WERI-Rb-1 (cell line): ENCODE measurements at regions not wholly inside any gene's neighbourhood (a gene's known extent, or its start where the extent isn't known, plus 50 kb on each side); places are given as distances from the start of the nearest gene placed in this dataset.

Experiments used
- DNase-seq: peaks from one replicate; pipeline ENCODE4 v3.0.0-alpha.2; 2020
- H3K27ac ChIP-seq: fragments of 250-450 bp; sonication (Bioruptor Pico); 2 replicates; pipeline ENCODE4 v1.5.1; 2020; ENCODE audit warnings: mild to moderate bottlenecking, moderate library complexity
- H3K27me3 ChIP-seq: fragments of 250-450 bp; sonication (Bioruptor Pico); 2 replicates; pipeline ENCODE4 v1.5.1; 2021; ENCODE audit warnings: mild to moderate bottlenecking, low read depth, moderate library complexity; ENCODE audit not compliant: insufficient read depth, severe bottlenecking
- H3K36me3 ChIP-seq: fragments of 250-450 bp; sonication (Bioruptor Pico); 2 replicates; pipeline ENCODE4 v1.5.1; 2020; ENCODE audit warnings: mild to moderate bottlenecking, moderate library complexity
- H3K4me3 ChIP-seq: 2 replicates; pipeline ENCODE4 v1.5.1; 2011; ENCODE audit warnings: low read depth, mild to moderate bottlenecking, control low read depth, low read length
- H3K9me3 ChIP-seq: fragments of 250-450 bp; sonication (Bioruptor Pico); 2 replicates; pipeline ENCODE4 v1.5.1; 2021; ENCODE audit warnings: mild to moderate bottlenecking, moderate library complexity; ENCODE audit not compliant: severe bottlenecking
- TF ChIP-seq, protein P1 (sequence below): IDR thresholded peaks from 2 replicates; pipeline ENCODE4 v1.5.1; 2011; ENCODE audit warnings: low read depth, mild to moderate bottlenecking, control low read depth, inconsistent platforms, low read length

DNA sequence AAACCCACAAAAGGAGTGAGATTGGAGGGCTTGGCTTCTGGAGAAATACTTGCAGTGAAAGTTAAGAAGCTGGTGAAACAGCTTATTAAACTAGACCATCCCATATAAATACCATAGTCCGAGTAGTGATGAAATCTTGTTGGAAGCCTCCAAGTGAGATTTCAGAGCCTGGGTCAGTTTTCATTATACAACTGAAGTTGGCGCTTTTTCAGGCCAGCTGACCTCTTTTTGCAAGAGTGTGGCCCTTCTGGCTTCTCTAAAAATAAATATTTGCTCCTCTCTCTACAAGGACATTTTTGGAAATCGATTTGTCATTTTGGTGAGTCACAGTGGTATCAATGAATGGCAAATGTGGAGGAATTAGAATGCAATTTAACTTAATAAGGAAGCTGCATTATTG, 51.2 kb upstream of the THRB start:
- DNase-seq: no peak
- Histone ChIP-seq H3K27ac (no peak overlapping the region), H3K9me3 (no peaks in the 10 kb centered on the region), H3K27me3 (no peaks in the 10 kb centered on the region), H3K4me3 (no peak overlapping the region), H3K36me3 (no peaks in the 10 kb centered on the region)
- TF ChIP-seq, protein P1, sequence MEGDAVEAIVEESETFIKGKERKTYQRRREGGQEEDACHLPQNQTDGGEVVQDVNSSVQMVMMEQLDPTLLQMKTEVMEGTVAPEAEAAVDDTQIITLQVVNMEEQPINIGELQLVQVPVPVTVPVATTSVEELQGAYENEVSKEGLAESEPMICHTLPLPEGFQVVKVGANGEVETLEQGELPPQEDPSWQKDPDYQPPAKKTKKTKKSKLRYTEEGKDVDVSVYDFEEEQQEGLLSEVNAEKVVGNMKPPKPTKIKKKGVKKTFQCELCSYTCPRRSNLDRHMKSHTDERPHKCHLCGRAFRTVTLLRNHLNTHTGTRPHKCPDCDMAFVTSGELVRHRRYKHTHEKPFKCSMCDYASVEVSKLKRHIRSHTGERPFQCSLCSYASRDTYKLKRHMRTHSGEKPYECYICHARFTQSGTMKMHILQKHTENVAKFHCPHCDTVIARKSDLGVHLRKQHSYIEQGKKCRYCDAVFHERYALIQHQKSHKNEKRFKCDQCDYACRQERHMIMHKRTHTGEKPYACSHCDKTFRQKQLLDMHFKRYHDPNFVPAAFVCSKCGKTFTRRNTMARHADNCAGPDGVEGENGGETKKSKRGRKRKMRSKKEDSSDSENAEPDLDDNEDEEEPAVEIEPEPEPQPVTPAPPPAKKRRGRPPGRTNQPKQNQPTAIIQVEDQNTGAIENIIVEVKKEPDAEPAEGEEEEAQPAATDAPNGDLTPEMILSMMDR: no peak

DNA sequence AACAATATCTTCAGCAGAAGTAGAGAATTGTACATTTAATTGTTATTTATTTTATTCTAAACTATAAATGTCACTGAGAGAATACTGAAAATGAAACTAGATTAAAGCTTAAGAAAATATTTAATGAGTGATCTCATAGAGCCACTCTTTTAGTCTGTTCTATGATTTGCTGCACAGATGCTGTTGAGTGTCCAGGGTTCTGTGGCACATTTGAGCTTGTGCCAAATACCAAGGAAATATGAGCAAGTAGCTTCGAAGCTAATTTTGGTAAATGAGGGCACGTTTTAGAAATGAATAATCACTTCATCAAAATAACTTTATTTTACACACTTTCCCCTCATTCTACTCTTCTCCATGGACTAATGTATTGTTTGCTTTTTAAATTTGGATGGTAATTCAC, 53.6 kb upstream of the THRB start:
- TF ChIP-seq, protein P1: no peak
- H3K4me3 ChIP-seq: no peak overlapping the region
- no peak for DNase-seq
- no peaks in the 10 kb centered on the region for H3K36me3 ChIP-seq
- H3K27me3 ChIP-seq: no peaks in the 10 kb centered on the region
- H3K9me3 ChIP-seq: no peaks in the 10 kb centered on the region
- no peak overlapping the region for H3K27ac ChIP-seq

DNA sequence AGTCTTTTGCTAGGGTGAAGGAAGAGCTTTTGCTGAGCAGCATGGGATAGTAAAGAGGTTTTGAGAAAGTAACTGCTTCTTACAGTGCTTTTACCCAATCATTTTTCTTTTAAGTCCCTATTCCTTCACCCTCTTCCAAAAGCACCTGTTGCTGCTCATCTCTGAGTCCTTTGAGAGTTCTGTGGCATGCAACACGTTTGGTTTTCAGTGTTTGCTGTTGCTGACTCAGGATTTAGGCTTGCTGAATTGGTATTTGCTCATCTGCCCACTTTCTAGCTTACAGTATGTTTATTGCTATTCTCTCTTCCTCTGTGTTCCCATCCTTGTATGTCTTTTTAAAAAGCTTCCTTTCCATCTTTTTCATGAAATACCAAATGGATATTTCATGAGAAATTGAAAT, 55.9 kb upstream of the THRB start:
- Histone ChIP-seq H3K4me3 (no peak overlapping the region), H3K27me3 (no peaks in the 10 kb centered on the region), H3K9me3 (no peaks in the 10 kb centered on the region), H3K27ac (no peak overlapping the region), H3K36me3 (no peaks in the 10 kb centered on the region)
- DNase-seq: no peak
- TF ChIP-seq, protein P1: no peak

DNA sequence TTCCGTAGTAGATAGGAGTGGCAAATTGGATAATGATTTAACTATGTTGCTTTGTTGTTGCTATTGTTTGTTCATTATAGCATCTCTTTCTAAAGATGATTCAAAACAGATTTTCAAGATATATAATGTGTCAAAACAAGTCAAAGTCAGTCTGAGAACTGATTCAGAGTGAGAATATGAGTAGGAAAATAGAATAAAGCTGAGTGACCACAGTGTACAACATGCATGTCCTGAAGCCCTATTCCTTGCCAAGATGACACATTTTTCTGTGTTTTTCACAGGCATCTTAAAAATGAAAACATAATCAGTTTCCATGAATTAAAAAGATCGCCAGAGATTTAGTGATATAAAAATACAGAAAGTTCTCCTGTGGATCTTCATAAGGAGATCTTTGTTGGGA, 57.0 kb upstream of the THRB start:
- no peak for DNase-seq
- Histone ChIP-seq H3K4me3 (no peak overlapping the region), H3K9me3 (no peaks in the 10 kb centered on the region), H3K36me3 (no peaks in the 10 kb centered on the region), H3K27me3 (no peaks in the 10 kb centered on the region), H3K27ac (no peak overlapping the region)
- TF ChIP-seq, protein P1: no peak

DNA sequence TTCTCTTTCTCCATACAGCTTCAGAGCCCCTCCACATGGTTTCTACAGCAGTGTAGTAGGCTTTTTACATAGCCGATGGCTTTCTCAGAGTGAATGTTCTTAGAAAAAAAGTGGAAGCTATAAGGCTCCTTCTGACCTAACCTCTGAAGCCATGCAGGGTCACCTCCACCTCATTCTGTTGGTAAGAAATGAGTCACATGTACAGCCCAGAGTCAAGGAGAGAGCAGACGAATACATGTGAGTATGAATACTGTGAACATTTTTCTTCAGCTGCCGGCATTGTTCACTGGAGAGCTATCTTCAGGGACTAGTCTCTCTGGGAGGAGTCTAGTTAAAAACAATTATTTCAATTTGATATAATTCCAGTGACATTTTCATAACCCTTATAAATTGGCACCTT, 68.2 kb upstream of the THRB start:
- Histone ChIP-seq H3K4me3 (no peak overlapping the region), H3K27ac (no peak overlapping the region), H3K27me3 (no peaks in the 10 kb centered on the region), H3K36me3 (no peaks in the 10 kb centered on the region), H3K9me3 (no peaks in the 10 kb centered on the region)
- TF ChIP-seq, protein P1: no peak
- no peak for DNase-seq

DNA sequence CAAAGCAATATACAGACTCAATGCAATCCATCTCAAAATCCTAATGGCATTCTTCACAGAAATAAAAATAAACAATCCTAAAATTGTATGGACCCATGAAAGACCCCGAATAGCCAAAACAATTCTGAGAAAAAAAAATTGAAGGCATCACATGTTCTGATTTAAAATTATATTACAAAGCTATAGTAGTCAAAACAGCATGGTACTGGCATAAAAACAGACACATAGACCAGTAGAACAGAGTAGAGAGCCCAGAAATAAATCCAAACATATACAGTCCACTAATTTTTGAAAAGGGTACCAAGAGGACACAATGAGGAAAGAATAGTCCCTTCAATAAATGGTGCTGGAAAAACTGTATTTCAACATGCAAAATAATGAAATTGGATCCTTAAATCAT, 70.4 kb upstream of the THRB start:
- no peaks in the 10 kb centered on the region for H3K27me3 ChIP-seq
- no peak overlapping the region for H3K4me3 ChIP-seq
- TF ChIP-seq, protein P1: no peak
- DNase-seq: no peak
- H3K36me3 ChIP-seq: no peaks in the 10 kb centered on the region
- H3K9me3 ChIP-seq: no peaks in the 10 kb centered on the region
- H3K27ac ChIP-seq: no peak overlapping the region
